ENCODE measurements at regions not wholly inside any gene's neighbourhood (a gene's known extent, or its start where the extent isn't known, plus 50 kb on each side); places are given as distances from the start of the nearest gene placed in this dataset.
"Not testable (repeated sequence)": the region's sequence is repeated elsewhere in the genome, so short reads cannot be mapped to it uniquely, and the experiment has no call there.

- no peak for DNase-seq
These were observed 357.1 kb downstream of the LMO7 start for GRCh38 chr13:75993241-75993640.

GRCh38 chr13:75986818-75987217, 350.7 kb downstream of the LMO7 start:
- DNase-seq = no peak

GRCh38 chr13:75985132-75985531, 349.0 kb downstream of the LMO7 start:
- DNase-seq = no peak

- DNase-seq = no peak
These were observed 342.7 kb downstream of the LMO7 start for GRCh38 chr13:75978818-75979217.

GRCh38 chr13:75968103-75968838, 332.1 kb downstream of the LMO7 start:
- no peak for DNase-seq

- no peak for DNase-seq
These were observed 327.2 kb downstream of the LMO7 start for GRCh38 chr13:75963302-75963701.

- no peak for DNase-seq
These were observed 325.8 kb downstream of the LMO7 start for GRCh38 chr13:75961911-75962310.

GRCh38 chr13:75960538-75960994, 324.4 kb downstream of the LMO7 start:
- no peak for DNase-seq

- no peak for DNase-seq
These were observed 323.8 kb downstream of the LMO7 start for GRCh38 chr13:75959861-75960481.

- DNase-seq = not testable (repeated sequence)
These were observed 317.5 kb downstream of the LMO7 start for GRCh38 chr13:75953589-75953988.

- no peak for DNase-seq
These were observed 311.3 kb downstream of the LMO7 start for GRCh38 chr13:75947448-75947847.

- no peak for DNase-seq
These were observed 310.6 kb downstream of the LMO7 start for GRCh38 chr13:75946536-75947284.

GRCh38 chr13:75945841-75946482, 309.8 kb downstream of the LMO7 start:
- no peak for DNase-seq

- no peak for DNase-seq
These were observed 302.9 kb downstream of the LMO7 start for GRCh38 chr13:75938811-75939560.

GRCh38 chr13:75936791-75937190, 300.7 kb downstream of the LMO7 start:
- no peak for DNase-seq

GRCh38 chr13:75935805-75936204, 299.7 kb downstream of the LMO7 start:
- no peak for DNase-seq

GRCh38 chr13:75934889-75935288, 298.8 kb downstream of the LMO7 start:
- DNase-seq = no peak

GRCh38 chr13:75932636-75933035, 296.5 kb downstream of the LMO7 start:
- no peak for DNase-seq

GRCh38 chr13:75931116-75931515, 295.0 kb downstream of the LMO7 start:
- no peak for DNase-seq

- no peak for DNase-seq
These were observed 292.9 kb downstream of the LMO7 start for GRCh38 chr13:75929076-75929475.

- DNase-seq = no peak
These were observed 291.1 kb downstream of the LMO7 start for GRCh38 chr13:75927183-75927669.

GRCh38 chr13:75920536-75920935, 284.4 kb downstream of the LMO7 start:
- DNase-seq = no peak
